ENCODE measurements at regions not wholly inside any gene's neighbourhood (a gene's known extent, or its start where the extent isn't known, plus 50 kb on each side); places are given as distances from the start of the nearest gene placed in this dataset.

DNA sequence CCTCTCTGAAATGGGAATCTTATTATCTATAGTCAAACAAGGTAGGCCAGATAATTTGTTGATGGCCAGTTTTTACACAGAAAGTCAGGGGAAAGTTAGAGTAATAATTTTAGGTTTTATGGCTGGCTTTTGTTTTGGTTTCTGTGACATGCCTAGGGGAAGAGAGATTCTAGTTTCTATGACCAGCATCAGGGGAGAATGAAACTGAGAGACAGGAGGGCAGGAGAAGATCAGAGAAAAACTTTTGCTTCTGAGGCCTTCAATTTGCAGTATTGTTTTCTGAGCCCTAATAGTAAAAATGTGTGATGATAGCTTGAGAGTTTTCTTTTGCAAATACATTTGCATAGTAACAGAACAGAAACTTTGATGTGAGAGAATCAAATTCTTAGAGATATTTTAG lies 564.3 kb downstream of the ZNF608 start:
- ATAC-seq: no peak
- Histone ChIP-seq H3K4me1 (ENCODE audit: insufficient read depth, low read length) (no peaks in the 10 kb centered on the region), H2AFZ (ENCODE audit: low read length) (no peak overlapping the region), H3K9ac (ENCODE audit: insufficient read depth, low read depth, low read length) (no peak overlapping the region), H3K27me3 (ENCODE audit: control insufficient read depth in 1 of 2, insufficient read depth in 2 of 2, low read length in 2 of 2) (no peaks in the 10 kb centered on the region), H3K27ac (ENCODE audit: extremely low read length, insufficient read depth, low read length) (no peak overlapping the region), H3K4me2 (ENCODE audit: low read depth, low read length) (no peak overlapping the region), H4K20me1 (ENCODE audit: insufficient read depth, low read length) (no peaks in the 10 kb centered on the region), H3K36me3 (replicated peaks in 1 of 2; ENCODE audit: control insufficient read depth in 1 of 2, insufficient read depth in 2 of 2, low read length in 2 of 2) (no peaks in the 10 kb centered on the region), H3K9me3 (ENCODE audit: low read length) (0 out of 2 replicates have a peak, but pooled peaks cover 7% of the 10 kb centered on the region), H3K79me2 (ENCODE audit: insufficient read depth, low read length) (no peaks in the 10 kb centered on the region), H3K4me3 (replicated peaks in 1 of 3; ENCODE audit: insufficient read depth in 1 of 3, low read depth in 2 of 3, low read length in 3 of 3) (no peak overlapping the region)
- in situ Hi-C loops (cut with HindIII; ENCODE audit: extremely low pct_ligation_motif_present, low pct_unique_long_range_greater_than_20kb): no loop called here
- ChIA-PET CTCF (ENCODE audit: low intra/inter-chr PET ratio, low total read pairs) (no interaction called here), POLR2A (no interaction called here)
- no TSS peak for BruUV-seq (replicated peaks)
- TF ChIP-seq ZNF451 (CRISPR knock-in tag; IDR thresholded peaks at IDR 0.05) (no peak), YEATS2 (CRISPR knock-in tag; IDR thresholded peaks at IDR 0.05; ENCODE audit: borderline replicate concordance) (no peak), ZNF275 (CRISPR knock-in tag; IDR thresholded peaks at IDR 0.05; ENCODE audit: borderline replicate concordance) (no peak), ZBTB14 (CRISPR knock-in tag; IDR thresholded peaks at IDR 0.05) (no peak), DMAP1 (CRISPR knock-in tag; IDR thresholded peaks at IDR 0.05) (no peak), ZNF431 (CRISPR knock-in tag; IDR thresholded peaks at IDR 0.05; ENCODE audit: borderline replicate concordance, low read depth) (no peak), KDM5B (CRISPR knock-in tag; IDR thresholded peaks at IDR 0.05; ENCODE audit: borderline replicate concordance) (no peak), ZNF652 (CRISPR knock-in tag; IDR thresholded peaks at IDR 0.05; ENCODE audit: borderline replicate concordance, low read depth) (no peak), ZNF780A (CRISPR knock-in tag; IDR thresholded peaks at IDR 0.05) (no peak), ZNF878 (CRISPR knock-in tag; IDR thresholded peaks at IDR 0.05) (no peak), TRIM22 (IDR thresholded peaks at IDR 0.05) (no peak)
- TF ChIP-seq, protein P1, sequence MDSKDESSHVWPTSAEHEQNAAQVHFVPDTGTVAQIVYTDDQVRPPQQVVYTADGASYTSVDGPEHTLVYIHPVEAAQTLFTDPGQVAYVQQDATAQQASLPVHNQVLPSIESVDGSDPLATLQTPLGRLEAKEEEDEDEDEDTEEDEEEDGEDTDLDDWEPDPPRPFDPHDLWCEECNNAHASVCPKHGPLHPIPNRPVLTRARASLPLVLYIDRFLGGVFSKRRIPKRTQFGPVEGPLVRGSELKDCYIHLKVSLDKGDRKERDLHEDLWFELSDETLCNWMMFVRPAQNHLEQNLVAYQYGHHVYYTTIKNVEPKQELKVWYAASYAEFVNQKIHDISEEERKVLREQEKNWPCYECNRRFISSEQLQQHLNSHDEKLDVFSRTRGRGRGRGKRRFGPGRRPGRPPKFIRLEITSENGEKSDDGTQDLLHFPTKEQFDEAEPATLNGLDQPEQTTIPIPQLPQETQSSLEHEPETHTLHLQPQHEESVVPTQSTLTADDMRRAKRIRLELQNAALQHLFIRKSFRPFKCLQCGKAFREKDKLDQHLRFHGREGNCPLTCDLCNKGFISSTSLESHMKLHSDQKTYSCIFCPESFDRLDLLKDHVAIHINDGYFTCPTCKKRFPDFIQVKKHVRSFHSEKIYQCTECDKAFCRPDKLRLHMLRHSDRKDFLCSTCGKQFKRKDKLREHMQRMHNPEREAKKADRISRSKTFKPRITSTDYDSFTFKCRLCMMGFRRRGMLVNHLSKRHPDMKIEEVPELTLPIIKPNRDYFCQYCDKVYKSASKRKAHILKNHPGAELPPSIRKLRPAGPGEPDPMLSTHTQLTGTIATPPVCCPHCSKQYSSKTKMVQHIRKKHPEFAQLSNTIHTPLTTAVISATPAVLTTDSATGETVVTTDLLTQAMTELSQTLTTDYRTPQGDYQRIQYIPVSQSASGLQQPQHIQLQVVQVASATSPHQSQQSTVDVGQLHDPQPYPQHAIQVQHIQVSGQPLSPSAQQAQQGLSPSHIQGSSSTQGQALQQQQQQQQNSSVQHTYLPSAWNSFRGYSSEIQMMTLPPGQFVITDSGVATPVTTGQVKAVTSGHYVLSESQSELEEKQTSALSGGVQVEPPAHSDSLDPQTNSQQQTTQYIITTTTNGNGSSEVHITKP (CRISPR knock-in tag; IDR thresholded peaks at IDR 0.05; ENCODE audit: low read depth): no peak
- TF ChIP-seq, protein P2, sequence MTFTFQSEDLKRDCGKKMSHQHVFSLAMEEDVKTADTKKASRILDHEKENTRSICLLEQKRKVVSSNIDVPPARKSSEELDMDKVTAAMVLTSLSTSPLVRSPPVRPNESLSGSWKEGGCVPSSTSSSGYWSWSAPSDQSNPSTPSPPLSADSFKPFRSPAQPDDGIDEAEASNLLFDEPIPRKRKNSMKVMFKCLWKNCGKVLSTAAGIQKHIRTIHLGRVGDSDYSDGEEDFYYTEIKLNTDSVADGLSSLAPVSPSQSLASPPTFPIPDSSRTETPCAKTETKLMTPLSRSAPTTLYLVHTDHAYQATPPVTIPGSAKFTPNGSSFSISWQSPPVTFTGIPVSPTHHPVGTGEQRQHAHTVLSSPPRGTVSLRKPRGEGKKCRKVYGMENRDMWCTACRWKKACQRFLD (CRISPR knock-in tag; IDR thresholded peaks at IDR 0.05; ENCODE audit: borderline replicate concordance): no peak
- no peak for DNase-seq (ENCODE audit: low spot score)
- intact Hi-C loops (cut with micrococcal nuclease; ENCODE audit: unreplicated experiment): no loop called here
- FAIRE-seq: no peak
